Heart right ventricle (tissue), 16 donors: ENCODE measurements at regions not wholly inside any gene's neighbourhood (a gene's known extent, or its start where the extent isn't known, plus 50 kb on each side); places are given as distances from the start of the nearest gene placed in this dataset.

ENCODE experiments used
- ATAC-seq, 8 donors: fragments of 200-7000 bp; cut with Tn5 transposase; one replicate each; pipeline ENCODE4 v1.9.1; 2020; ENCODE audit warnings: mild to moderate bottlenecking in 8 of 8, moderate library complexity in 8 of 8, moderate number of reproducible peaks in 1 of 8
- DNase-seq, 2 donors: peaks; one replicate each; pipeline ENCODE4 v3.0.0-alpha.2; 2020
- H3K27ac ChIP-seq, 10 donors: fragments of 200-600 bp; sonication (generic) in 2 of 10; one replicate each; pipeline versions ENCODE4 v1.5.0 to v1.8.0; 2020 to 2022; ENCODE audit warnings: mild to moderate bottlenecking in 3 of 10
- H3K27me3 ChIP-seq, 7 donors: fragments of 200-600 bp; one replicate each; pipeline ENCODE4 v1.8.0; 2021 to 2022; ENCODE audit warnings: mild to moderate bottlenecking in 2 of 7
- H3K36me3 ChIP-seq, 9 donors: fragments of 200-600 bp; sonication (generic) in 1 of 9; one replicate each; pipeline versions ENCODE4 v1.5.0 to v1.8.0; 2020 to 2022; ENCODE audit warnings: mild to moderate bottlenecking in 2 of 9
- H3K4me1 ChIP-seq, 9 donors: fragments of 200-600 bp; sonication (generic) in 1 of 9; one replicate each; pipeline versions ENCODE4 v1.5.0 to v1.8.0; 2020 to 2022; ENCODE audit warnings: mild to moderate bottlenecking in 4 of 9
- H3K4me3 ChIP-seq, 10 donors: fragments of 200-600 bp; sonication (generic) in 2 of 10; one replicate each; pipeline versions ENCODE4 v1.5.0 to v1.8.0; 2020 to 2022; ENCODE audit warnings: mild to moderate bottlenecking in 7 of 10, moderate library complexity in 2 of 10
- H3K9me3 ChIP-seq, 11 donors: fragments of 200-600 bp in 10 of 11; sonication (generic) in 2 of 11; one replicate each; pipeline versions ENCODE4 v1.5.0 to v1.8.0; 2013 to 2022; ENCODE audit warnings: mild to moderate bottlenecking in 2 of 11, control low read depth in 1 of 11, moderate library complexity in 1 of 11
- CTCF ChIP-seq, 9 donors: fragments of 200-600 bp; sonication (generic) in 2 of 9; IDR thresholded peaks; one replicate each; pipeline versions ENCODE4 v1.5.0 to v1.8.0; 2021 to 2022; ENCODE audit warnings: antibody characterized with exemption in 9 of 9, mild to moderate bottlenecking in 5 of 9, moderate library complexity in 1 of 9
- WGBS, 2 donors: extraction: QIAGEN DNeasy Blood & Tissue Kit; methylation state at CpG; one replicate each; pipeline ENCODE4 v1.1.7; 2013; ENCODE audit warnings: inconsistent platforms in 1 of 2; 5-methylcytosine and 5-hydroxymethylcytosine counted together
- intact Hi-C, 10 donors: fragments of 100-400 bp; cut with DNase I; formaldehyde crosslinking; loops; one replicate each; pipeline versions ENCODE4 v1.11.1 to v1.14.2; 2022
- donor health status: Arrhythmogenic right ventricular cardiomyopathy.
- donor health status: ischemic (EF 13 %, LVEDD 7.1; RV severe dilation, severe dysfunction).
- donor health status: healthy with polysubstance abuse.
- donor health status: DM: no; HTN: yes; CAD: no.
- donor health status: DM: no; HTN: no; CAD: no.
- donor health status: ischemic (EF 25% LVEDD 6.9; RV normal size, moderate dysfunction).
- donor health status: ischemic (EF 25% LVEDD 5.7; RV mildly dilated, moderate dysfunction).
- donor health status: healthy.
- donor health status: DM: yes; HTN: yes; CAD: no.
- donor health status: Ischemic cardiomyopathy.
- donor health status: ischemic (EF 35%, LVEDD 5.7; RV mildly dilated, moderate dysfunction).
- donor health status: nonischemic (EF 11% LVEDD 7.7; RV severe dilation, severe dysfunction).
- donor health status: DM: yes; HTN: yes; CAD: no.
- donor health status: PGD.
- donor health status: ischemic (EF 29% LVEDD 5.4; RV normal size, mild dysfunction).
- donor health status: nonischemic (EF 23%, LVEDD 6.1; RV moderate dilation, normal function).

- intact Hi-C loops, result no loop called here
- Histone ChIP-seq H3K27me3 (no peaks in the 10 kb centered on the region), H3K4me3 (no peak overlapping the region), H3K36me3 (no peaks in the 10 kb centered on the region), H3K27ac (no peak overlapping the region), H3K9me3 (peaks cover 0 to 5% (median 0%) of the 10 kb centered on the region in 11 donors), H3K4me1 (no peaks in the 10 kb centered on the region)
- DNase-seq, result no peak
- WGBS, 2 donors, result 94% methylated on average over 1 of the region's 1 CpG
- no peak for ATAC-seq
- TF ChIP-seq CTCF (IDR thresholded peaks at IDR 0.05), result no peak
Observed at GRCh38 chr1:194369622-194370021, 1183.2 kb upstream of the B3GALT2 start.

GRCh38 chr1:194369060-194369459, 1182.6 kb upstream of the B3GALT2 start:
- intact Hi-C loops, result no loop called here
- Histone ChIP-seq H3K27me3 (no peaks in the 10 kb centered on the region), H3K9me3 (peaks cover 0 to 5% (median 0%) of the 10 kb centered on the region in 11 donors), H3K4me1 (no peaks in the 10 kb centered on the region), H3K27ac (no peak overlapping the region), H3K4me3 (no peak overlapping the region), H3K36me3 (no peaks in the 10 kb centered on the region)
- TF ChIP-seq CTCF (IDR thresholded peaks at IDR 0.05), result no peak
- no peak for ATAC-seq
- DNase-seq, result no peak

- intact Hi-C loops, result no loop called here
- WGBS, 2 donors, result 84 to 86% methylated on average over 2 of the region's 2 CpGs
- H3K4me3 ChIP-seq, result no peak overlapping the region
- ATAC-seq (no peak), DNase-seq (no peak)
- no peaks in the 10 kb centered on the region for H3K27me3 ChIP-seq
- H3K27ac ChIP-seq, result no peak overlapping the region
- H3K36me3 ChIP-seq, result no peaks in the 10 kb centered on the region
- TF ChIP-seq CTCF (IDR thresholded peaks at IDR 0.05), result no peak
- peaks cover 0 to 4% (median 0%) of the 10 kb centered on the region in 9 donors for H3K4me1 ChIP-seq
- peaks cover 0 to 5% (median 0%) of the 10 kb centered on the region in 11 donors for H3K9me3 ChIP-seq
Observed at GRCh38 chr1:194367121-194367520, 1180.7 kb upstream of the B3GALT2 start.

GRCh38 chr1:194366705-194367104, 1180.3 kb upstream of the B3GALT2 start:
- WGBS, 2 donors, result 86 to 87% methylated on average over 1 of the region's 1 CpG
- TF ChIP-seq CTCF (IDR thresholded peaks at IDR 0.05), result no peak
- no peak for DNase-seq
- H3K4me3 ChIP-seq, result no peak overlapping the region
- H3K9me3 ChIP-seq, result peaks cover 0 to 5% (median 0%) of the 10 kb centered on the region in 11 donors
- H3K36me3 ChIP-seq, result no peaks in the 10 kb centered on the region
- no peak overlapping the region for H3K27ac ChIP-seq
- no peaks in the 10 kb centered on the region for H3K27me3 ChIP-seq
- H3K4me1 ChIP-seq, result peaks cover 0 to 4% (median 0%) of the 10 kb centered on the region in 9 donors
- intact Hi-C loops, result no loop called here
- ATAC-seq, result no peak
